GM21576 (cell line): ENCODE measurements at regions not wholly inside any gene's neighbourhood (a gene's known extent, or its start where the extent isn't known, plus 50 kb on each side); places are given as distances from the start of the nearest gene placed in this dataset.

Experiments used
- ATAC-seq: cut with Tn5 transposase; IDR thresholded peaks from one replicate; pipeline ENCODE4 v1.9.1; 2021; ENCODE audit warnings: mild to moderate bottlenecking, moderate library complexity; ENCODE audit not compliant: unreplicated experiment

DNA sequence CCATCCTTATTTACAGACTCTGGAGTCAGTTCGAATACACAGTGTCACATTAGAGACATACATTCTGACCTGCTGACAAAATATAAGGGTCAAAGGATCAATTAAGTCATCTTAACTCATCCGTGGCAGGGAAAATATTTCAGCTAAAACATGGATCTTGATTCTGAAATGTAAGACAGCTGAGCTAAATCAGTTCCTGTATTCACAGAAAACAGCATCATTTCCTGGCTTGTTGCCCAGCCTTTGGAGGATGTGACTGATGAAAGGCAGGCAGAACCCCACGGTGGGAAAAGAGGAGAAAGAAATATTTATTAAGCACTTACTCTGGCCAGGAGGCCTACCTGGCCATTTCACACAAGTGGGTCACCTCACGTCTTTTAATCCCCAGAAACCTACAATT is 101.9 kb downstream of the GAS2L3 start:
- no peak for ATAC-seq

DNA sequence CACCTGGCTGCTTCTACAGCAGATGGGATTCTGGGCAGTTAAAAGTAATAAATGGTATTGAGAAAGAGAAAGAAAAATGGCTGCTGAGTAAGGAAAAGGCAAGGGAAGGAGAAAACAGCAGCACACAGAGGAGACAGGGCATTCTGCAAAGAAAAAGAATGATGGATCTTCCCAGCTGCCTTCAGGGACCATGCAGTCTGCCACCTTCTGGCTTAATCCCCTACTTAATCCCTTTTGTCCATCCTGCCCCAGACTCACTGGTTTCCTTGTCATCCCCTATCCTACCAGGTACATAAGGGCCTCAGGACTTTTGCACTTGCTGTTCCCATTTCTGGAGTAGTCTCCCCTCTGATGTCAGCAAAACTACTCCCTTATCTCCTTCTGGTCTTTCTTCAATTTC is 107.6 kb downstream of the GAS2L3 start:
- no peak for ATAC-seq

DNA sequence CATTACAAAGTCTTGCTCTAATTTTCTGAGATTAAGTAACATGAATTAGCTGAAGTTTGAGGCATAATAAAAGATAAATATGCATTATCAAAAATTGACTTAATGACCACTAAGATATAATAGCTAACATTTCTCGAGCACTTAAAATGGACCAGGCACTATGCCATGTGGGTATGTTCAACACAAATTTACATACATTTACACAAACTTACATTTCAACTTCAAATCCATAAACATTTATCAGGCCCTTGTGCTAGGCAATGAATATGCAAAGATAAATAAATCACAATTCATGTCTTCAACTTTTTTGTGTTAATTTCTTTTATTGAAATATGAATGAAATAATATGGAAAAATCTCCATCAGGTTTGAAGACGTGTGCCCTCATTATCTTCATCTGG is 108.7 kb downstream of the GAS2L3 start:
- no peak for ATAC-seq

DNA sequence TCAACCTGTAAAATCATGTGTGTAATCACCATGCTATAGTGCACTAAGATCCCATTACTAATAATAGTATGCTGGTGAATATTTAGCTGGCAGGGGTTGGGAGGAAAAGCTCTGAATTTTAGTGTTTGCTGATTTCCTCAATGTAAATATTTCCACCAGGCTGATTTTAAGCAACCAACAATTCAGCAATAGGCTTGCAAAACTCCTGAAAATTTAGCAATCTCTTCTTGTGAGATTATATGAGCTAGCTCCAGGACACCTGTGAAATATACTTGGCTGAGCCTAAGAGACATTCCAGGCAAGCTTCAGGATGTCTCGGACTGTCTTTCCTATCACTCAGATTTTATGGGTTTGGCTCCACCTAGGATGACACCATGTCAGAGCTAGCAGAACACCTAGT is 106.9 kb upstream of the ANO4 start:
- ATAC-seq = no peak

DNA sequence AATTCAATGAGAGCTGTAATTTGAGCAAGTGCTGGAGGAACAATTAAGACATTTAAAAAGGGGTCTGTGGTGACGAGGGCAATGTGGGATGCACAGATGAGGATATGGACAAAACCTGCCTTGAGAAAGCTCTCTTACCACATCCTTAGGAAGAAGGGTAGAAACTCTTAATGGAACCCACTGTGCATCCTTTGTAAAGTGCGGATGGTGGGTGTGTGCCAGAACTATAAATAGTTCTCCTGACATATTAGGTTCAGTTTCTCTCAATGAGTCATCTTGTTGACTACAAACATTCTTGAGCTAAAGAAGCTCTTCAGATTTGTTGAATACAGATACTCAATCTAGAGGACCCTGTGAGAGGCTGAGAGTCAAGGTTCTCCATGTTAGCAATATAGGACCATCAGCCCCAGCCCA is 106.1 kb upstream of the ANO4 start:
- ATAC-seq = no peak

DNA sequence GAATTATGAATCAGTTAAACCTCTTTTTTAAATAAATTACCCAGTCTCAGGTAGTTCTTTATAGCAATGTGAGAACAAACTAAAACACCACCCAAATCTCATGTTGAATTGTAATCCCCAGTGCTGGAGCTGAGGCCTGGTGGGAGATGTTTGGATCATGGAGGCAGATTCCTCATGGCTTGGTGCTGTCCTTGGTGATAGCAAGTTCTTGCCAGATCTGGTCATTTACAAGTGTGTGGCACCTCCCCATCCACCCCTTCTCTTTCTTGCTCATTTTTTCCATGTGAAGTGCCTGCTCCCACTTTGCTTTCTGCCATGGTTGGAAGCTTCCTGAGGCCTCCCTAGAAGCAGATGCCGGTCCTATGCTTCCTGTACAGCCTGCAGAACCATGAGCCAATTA is 102.1 kb upstream of the ANO4 start:
- ATAC-seq = no peak

DNA sequence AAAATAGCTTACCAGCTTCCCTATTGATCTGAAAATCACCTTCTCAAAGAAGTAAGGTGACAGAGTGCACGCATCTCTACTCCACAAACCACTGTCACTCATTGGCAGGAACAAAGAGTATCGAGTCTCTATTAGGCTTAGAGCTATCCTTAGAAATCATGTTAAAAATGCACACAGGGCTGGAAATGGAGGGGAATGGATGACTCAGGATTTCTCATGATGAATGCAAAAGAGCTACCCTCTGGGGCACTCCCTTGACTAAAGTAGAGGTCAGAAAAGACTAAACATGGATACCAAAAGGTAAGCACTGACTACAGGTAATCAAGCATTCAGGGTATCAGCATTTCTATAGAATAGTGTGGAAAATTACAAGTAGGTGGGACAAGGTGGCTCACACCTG is 96.1 kb upstream of the ANO4 start:
- no peak for ATAC-seq

DNA sequence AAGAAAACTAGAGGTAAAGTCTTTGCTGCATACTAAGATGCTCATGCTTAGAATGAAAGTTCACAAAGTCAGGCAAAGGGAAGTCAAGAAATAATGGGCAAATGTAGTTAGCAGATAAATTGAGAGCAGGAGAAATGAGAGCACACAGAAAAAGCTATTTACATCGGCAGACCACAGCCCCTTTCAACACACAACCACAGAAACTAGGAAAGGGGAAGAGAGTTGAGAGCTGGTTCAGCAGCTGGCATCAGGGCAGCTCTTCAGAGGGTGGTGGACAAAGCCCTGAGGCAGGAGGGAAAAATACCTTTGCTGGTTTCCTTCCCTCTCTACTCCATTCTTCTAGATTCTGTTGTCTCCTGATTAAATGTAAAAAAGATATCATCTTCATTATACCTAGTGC is 95.4 kb upstream of the ANO4 start:
- ATAC-seq = peak; percentile 80

DNA sequence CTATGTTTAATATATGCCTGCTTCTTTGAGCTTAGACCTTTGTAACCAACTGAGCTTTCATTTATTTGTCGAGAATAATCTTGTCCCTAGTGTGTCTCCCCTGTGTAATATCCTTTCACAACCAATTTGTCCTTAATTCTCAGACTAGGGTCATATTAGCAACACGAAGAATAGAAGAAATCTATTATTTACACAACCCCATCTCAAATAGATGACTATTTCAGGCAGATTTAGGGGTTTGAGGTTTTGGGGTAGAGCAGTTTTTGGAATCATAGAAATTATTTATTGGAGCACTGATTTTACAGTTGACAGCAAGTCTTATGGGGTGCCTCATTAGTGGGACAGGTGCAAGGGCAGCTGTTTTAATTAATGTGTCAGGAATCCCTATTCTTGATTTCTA is 91.2 kb upstream of the ANO4 start:
- no peak for ATAC-seq

DNA sequence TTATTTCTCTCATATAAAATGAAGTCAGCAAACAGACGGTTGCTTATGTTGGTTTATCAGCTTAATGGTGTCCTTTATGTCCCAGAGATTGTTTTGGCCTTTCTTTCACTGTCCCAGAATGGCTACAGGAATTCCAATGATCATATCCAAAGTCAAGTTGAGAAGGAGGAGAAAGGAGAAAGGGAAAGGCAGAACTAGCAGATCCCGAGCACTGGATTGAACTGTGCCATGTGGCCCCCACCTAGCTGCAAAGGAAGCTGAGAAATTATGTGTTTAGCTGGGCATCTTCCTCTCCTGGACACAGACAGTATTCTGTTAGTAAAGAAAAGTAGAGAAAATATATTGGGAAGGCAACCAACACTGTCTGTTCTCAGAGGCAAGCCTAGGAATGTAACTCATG is 90.7 kb upstream of the ANO4 start:
- no peak for ATAC-seq

DNA sequence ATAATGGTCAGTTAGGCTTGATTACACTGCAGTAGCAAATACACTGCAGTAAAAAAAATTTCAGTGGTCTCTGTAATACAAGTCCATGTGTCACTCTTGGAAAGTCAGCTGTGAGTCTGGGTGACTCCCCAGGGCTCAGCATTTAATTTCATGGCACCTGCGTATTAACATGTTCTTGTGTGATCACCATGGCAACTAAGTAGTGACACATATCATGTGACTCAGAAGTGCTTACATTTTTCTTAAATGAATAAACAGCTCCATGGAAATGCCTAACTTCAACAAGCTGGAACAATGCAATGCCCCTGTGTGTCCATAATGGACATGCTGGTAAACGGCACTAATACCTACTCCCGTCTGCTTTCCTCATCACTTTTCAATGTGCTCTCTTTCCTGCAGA is 88.5 kb upstream of the ANO4 start:
- no peak for ATAC-seq

DNA sequence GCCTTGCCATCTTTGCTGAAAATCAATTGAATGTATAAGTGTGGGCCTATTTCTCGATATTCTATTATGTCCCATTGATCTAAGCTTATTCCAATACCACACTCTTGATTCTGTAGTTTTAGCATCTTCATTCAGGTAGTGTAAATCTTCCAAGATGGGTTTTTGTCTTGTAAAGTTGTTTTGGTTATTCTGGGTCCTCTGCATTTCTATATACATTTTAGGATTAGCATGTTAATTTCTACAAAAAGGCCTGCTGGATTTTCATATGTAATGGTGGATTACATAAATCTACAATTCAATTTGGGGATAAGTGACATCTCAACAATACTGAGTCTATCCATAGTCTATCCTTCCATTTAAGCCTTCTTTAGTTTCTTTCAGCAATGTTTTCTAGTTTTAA is 86.0 kb upstream of the ANO4 start:
- ATAC-seq = no peak

DNA sequence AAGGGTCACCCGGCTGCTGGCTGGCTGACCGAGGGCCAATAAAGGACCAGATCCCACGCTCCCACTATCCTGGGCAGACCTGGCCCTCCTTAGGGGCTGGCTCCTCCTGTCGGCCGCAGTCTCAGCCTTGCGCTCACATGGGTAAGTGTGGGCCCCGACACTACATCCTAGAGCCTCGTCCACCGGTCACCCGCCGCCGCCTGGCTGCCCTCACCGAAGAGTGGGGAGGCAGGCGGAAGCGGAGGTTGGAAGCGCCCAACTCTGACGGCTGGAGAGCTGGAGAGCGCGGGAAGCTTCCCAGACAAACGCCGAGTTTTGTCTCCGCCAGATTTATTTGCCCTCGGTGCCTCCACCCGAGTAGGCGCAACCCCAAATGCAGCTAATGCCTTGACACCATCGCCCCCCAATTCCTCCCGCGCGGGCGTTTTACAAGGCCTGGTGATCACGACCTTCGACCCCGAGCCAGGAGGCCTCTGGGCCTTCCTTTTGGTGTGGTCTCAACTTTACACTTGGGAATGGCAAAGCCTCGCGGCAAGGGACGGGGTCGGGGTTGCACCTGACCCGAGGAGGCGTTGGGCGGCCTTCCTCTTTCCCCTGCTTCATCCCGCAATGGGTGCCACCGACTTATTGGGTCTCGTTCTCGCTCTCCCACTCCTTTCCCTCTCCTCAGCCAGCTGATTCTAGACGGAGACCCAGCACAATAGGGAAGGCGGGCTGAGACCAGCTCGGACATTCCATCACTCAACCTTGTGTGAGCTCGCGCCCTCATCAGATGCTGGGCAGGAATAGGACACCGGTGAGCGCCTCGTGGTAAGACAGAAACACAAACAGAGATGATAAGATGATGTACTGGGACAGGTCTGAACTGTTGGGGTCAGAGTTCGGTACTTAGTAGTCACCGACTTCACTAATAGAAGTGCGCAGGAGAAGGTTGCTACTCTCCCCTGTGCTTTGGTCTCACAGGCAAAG is 78.3 kb upstream of the ANO4 start:
- no peak for ATAC-seq

DNA sequence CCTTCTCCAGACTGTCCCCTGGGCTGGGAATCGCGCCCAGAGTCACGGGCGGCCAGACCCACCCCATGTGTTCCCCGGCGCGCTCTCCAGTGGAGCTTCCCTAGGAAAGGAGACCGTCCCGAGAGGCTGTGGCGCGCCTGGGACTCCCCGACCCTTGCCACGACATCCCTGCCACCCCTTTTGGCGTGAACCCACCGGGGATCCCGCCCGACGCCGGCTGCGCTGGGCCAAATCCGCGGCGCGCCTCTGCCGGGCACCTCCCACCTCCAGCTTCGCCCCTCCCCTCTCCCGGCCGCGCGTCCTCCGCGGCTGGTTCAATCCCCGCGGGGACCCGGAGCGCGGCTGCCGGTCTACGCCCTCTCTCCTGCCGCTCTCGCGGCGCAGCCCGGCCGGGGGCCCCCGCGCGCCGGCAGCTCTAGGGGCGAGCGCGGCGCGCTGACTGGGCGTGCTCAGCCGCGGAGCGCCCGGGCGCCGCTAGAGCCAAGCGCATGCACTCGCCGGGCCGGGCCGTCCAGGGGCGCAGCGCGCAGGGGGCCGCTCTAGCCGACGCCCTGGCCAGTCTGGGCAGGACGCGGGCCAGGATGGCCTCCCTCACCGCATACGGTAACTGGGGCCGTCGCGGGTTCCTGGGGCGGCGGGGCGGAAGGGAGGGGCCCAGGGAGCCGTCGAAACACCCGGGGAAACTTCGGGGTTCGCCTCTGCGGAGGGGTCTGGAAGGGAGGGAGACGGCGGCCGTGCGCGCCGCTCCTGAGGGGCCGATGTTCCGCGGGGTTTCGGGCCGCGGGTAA is 77.4 kb upstream of the ANO4 start:
- ATAC-seq = no peak

DNA sequence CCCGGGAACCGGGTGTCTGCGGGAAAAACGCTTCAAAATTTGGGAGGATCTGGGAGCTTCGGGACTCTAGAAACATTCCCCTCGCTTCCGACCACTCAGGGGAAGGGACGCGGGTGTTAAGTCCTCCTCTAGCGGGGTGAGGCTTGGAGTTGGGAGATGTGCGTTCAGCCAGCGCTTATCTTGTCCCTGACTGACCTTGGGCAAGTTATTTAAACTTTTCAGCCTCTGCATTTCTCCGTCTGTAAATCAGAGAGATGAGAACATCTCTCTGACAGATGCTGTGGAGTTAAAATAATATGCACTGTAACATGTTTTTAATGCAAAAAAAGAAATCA is 76.9 kb upstream of the ANO4 start:
- ATAC-seq = no peak

DNA sequence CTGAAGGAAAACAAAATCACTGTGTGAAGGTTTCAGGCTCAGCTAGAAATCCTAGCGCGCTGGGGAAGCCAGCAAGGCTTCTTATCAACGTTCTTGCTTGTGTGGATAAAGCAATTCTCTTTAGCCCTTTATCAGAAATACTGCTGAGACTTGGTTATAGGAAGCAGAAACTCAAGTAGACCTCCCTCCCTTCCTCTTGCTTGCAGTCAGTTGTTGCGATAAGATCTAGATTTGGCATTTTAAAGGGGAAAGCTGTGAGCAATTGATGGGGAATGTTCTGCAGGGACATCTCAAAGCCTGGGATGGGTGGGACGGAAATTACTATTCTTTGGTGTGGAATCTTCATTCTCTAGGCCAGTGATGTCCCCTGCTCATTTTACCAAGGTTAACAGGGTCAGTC is 76.4 kb upstream of the ANO4 start:
- ATAC-seq = no peak

DNA sequence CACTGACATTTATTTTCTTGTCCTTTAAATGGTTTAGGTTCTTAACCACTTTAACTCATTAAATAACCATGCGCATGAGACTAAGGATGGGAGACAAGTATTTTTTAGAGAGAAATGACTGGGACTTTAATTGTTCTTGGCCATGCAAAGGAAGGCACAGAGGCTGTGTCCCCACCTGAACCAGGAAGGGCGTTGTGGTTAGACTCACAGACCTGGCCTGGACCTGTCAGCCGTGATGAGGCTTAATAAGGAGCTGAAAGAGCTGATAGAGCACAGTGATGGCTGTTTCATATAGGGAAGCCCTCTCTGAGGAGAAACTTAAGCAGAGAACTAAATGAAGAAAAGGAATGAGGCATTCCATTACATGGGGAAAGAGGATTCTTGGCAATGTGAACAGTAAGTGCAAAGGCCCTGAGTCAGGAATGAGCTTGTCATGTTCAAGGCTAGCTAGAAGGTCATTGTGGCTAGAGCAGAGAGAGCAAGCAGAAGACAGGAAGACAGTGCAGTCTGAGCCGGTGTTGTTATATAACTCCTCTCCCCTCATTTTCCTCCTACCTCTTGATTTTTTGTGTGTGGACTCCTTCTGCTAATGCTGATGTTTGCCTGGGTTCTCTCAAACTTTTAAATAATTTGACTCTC is 74.4 kb upstream of the ANO4 start:
- no peak for ATAC-seq

DNA sequence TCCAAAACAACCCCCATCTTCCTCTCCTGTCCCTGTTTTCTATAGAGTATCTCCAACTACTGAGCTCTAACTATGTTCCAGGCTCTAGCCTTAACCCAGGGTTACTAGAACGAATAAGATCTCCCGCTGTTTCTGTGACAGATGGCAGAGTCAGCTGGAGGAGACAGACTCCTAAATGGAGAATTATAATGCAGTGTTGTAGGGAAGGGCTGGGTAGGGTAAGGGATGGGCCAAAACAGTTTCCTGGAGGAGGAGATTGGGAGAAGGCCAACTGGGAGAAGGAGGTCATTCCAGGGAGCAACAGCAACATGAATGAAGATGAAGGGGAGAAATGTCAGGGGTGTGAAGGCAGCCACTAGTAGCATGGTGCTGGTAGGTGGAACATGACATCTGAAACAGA is 73.4 kb upstream of the ANO4 start:
- no peak for ATAC-seq

DNA sequence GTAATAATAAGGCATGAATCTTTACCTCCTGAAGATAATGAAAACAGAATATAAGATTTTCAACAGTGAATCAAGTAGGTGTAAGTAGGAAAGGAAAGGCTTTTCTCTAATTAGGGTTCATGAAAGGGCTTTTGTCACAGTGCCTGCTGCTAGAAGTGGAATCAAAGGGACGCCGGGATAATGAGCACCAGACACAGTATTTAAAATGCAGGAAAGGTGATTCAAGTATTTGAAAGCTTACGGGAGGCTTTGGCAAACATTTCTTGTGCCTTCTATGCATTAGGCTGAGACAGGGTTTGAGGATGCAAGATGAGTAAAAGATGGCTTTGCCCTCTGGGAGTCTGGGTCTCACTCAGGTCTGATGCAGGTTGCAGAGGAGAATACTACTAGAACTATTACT is 70.5 kb upstream of the ANO4 start:
- ATAC-seq = no peak

DNA sequence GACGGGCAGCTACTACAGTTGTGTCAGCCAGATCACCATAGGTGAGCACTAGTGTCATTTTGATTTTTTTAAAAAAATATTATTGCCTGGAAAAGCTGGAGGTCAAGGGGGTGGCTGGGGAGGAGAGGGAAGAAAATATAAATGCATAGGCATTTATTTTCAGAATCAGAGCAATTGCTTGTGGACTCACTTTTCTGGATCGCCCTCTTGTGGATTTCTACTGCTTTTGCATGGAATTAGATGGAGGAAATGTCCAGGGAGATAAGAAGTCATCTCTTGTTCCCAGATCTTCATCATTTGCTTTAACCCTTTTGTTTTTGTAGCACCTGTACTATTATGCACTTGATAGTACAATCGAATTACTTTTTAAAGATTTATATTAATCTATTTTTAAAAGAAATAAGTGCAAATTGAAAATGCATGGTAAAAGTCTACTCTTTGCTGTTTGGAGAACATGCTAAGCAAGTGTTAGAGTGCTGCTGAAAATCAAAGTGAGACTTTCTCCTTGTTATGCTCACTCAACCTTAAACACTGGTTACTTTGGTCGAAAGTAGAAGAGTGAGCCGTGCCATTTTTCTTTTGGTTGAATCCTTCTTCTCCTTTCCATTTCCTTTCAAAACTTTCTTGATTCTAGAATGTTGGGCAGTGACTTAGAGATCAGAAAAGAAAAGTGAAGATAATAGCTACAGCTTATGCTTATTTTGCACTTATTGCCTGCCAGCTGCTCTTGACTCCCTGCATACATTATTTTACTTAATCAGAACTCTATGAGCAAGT is 60.6 kb upstream of the ANO4 start:
- ATAC-seq = peak; percentile 74

DNA sequence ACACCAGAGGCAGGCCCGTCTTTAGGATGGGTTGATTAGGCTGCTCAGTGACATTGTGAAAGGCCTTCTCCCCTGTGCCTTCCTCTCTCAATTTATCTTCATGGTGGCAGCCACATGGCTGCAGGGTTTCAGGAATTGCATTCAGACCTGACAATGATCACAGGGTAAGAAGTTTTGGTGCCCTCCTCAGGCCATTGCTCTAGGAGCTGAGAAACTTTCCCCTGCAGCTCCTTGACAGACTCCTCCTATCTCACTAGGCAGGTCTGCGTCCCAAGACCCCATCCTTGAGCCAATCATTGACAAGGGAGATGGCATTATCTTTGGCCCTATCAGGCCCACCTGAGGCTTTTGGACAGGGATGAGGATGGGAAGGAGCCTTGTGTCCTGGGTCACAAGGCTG is 57.4 kb upstream of the ANO4 start:
- ATAC-seq = no peak
